Lung (tissue), 11 donors: ENCODE measurements at regions not wholly inside any gene's neighbourhood (a gene's known extent, or its start where the extent isn't known, plus 50 kb on each side); places are given as distances from the start of the nearest gene placed in this dataset.
A peak's percentile ranks its signal among the peaks of the same experiment; 100 is the strongest.

Experiments used
- ATAC-seq: fragments of 200-7000 bp; cut with Tn5 transposase; one replicate; pipeline ENCODE4 v1.9.1; 2020; ENCODE audit warnings: moderate number of reproducible peaks; ENCODE audit not compliant: insufficient read depth, low FRiP score
- DNase-seq, 3 donors: peaks; one replicate each; pipeline ENCODE4 v3.0.0-alpha.2; 2013 to 2017
- H3K27ac ChIP-seq, 2 donors: one replicate each; pipeline ENCODE4 v1.5.1; 2013; ENCODE audit warnings: mild to moderate bottlenecking in 2 of 2, moderate library complexity in 2 of 2, control low read depth in 1 of 2, inconsistent platforms in 1 of 2, low read depth in 1 of 2, low read length in 1 of 2
- H3K27me3 ChIP-seq, 3 donors: one replicate each; pipeline ENCODE4 v1.5.1; 2013; ENCODE audit warnings: low read length in 2 of 3; ENCODE audit not compliant: control insufficient read depth in 3 of 3, insufficient read depth in 3 of 3
- H3K36me3 ChIP-seq, 4 donors: one replicate each; pipeline ENCODE4 v1.5.1; 2013; ENCODE audit warnings: low read length in 4 of 4, mild to moderate bottlenecking in 1 of 4, moderate library complexity in 1 of 4; ENCODE audit not compliant: control insufficient read depth in 4 of 4, insufficient read depth in 4 of 4
- H3K4me1 ChIP-seq, 5 donors: one replicate each; pipeline ENCODE4 v1.5.1; 2013; ENCODE audit warnings: low read length in 5 of 5, mild to moderate bottlenecking in 2 of 5, moderate library complexity in 1 of 5; ENCODE audit not compliant: control insufficient read depth in 5 of 5, insufficient read depth in 5 of 5
- H3K4me3 ChIP-seq: one replicate; pipeline ENCODE4 v1.5.1; 2013; ENCODE audit warnings: mild to moderate bottlenecking, control low read depth, moderate library complexity
- H3K9ac ChIP-seq, 2 donors: one replicate each; pipeline ENCODE4 v1.5.1; 2013; ENCODE audit warnings: low read length in 2 of 2, control low read depth in 1 of 2; ENCODE audit not compliant: insufficient read depth in 1 of 2
- H3K9me3 ChIP-seq, 4 donors: one replicate each; pipeline ENCODE4 v1.5.1; 2013; ENCODE audit warnings: low read length in 3 of 4, mild to moderate bottlenecking in 1 of 4, moderate library complexity in 1 of 4; ENCODE audit not compliant: control insufficient read depth in 4 of 4, insufficient read depth in 3 of 4
- WGBS, 2 donors: extraction: QIAGEN DNeasy Blood & Tissue Kit; methylation state at CpG; one replicate each; pipeline ENCODE4 v1.1.7; 2013; 5-methylcytosine and 5-hydroxymethylcytosine counted together
- TF ChIP-seq, protein P1 (sequence below): IDR thresholded peaks from 2 replicates; pipeline ENCODE4 v1.5.1; 2012; ENCODE audit warnings: mild to moderate bottlenecking; ENCODE audit errors: control extremely low read depth, extremely low read depth
- donor health status: control.
- donor health status: control.
- donor health status: Bipolar disorder and iron deficiency.
- donor health status: healthy.
- donor health status: DM: yes; HTN: yes; CAD: no.

DNA sequence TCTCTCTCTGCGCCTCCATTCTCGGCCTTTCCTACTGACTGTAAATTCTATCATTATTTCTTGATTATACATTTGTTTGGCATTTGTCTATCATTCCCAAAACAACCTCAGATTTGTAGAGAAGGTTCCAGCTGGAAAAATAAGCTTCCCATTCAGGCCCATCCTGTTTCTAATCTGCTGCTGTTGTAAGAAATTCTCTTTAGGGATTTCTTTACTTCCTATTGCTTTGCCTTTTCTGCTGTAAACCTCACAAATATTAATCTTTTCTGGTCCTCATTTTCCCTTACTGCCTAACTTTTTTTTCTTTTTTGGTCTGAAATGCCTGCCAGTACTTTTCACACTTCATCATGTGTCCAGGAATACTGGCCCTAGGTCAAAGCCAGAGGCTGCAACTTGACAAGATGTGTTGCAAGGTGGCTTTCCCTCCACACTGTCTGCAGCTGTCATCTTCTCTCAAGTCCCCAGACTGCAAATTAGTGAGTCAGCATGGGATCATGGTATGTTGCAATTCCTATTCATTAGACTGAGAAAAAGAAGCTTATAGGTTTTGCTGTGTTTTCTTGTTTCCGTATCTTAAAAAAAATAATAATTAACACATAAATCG lies 858.7 kb upstream of the CHORDC1 start:
- H3K4me1 ChIP-seq: peaks cover 0 to 9% (median 0%) of the 10 kb centered on the region in 5 donors
- H3K9me3 ChIP-seq: peaks cover 0 to 1% (median 0%) of the 10 kb centered on the region in 4 donors
- H3K27ac ChIP-seq: peak overlapping the region in 1 of 2 donors; percentile 21
- no peaks in the 10 kb centered on the region for H3K27me3 ChIP-seq
- H3K36me3 ChIP-seq: no peaks in the 10 kb centered on the region
- TF ChIP-seq, protein P1, sequence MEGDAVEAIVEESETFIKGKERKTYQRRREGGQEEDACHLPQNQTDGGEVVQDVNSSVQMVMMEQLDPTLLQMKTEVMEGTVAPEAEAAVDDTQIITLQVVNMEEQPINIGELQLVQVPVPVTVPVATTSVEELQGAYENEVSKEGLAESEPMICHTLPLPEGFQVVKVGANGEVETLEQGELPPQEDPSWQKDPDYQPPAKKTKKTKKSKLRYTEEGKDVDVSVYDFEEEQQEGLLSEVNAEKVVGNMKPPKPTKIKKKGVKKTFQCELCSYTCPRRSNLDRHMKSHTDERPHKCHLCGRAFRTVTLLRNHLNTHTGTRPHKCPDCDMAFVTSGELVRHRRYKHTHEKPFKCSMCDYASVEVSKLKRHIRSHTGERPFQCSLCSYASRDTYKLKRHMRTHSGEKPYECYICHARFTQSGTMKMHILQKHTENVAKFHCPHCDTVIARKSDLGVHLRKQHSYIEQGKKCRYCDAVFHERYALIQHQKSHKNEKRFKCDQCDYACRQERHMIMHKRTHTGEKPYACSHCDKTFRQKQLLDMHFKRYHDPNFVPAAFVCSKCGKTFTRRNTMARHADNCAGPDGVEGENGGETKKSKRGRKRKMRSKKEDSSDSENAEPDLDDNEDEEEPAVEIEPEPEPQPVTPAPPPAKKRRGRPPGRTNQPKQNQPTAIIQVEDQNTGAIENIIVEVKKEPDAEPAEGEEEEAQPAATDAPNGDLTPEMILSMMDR: no peak
- peak; percentile 53 for ATAC-seq
- no peak overlapping the region for H3K9ac ChIP-seq
- DNase-seq: peak; percentile 21 to 72 (median 55)
- no peak overlapping the region for H3K4me3 ChIP-seq
- 70 to 74% methylated on average over 4 of the region's 4 CpGs for WGBS, 2 donors

- no peak for ATAC-seq
- Histone ChIP-seq H3K4me1 (peaks cover 0 to 9% (median 0%) of the 10 kb centered on the region in 5 donors), H3K4me3 (no peak overlapping the region)
Observed at GRCh38 chr11:91078221-91078620, 855.4 kb upstream of the CHORDC1 start.

GRCh38 chr11:91075032-91075695 lies 852.3 kb upstream of the CHORDC1 start:
- no peaks in the 10 kb centered on the region for H3K36me3 ChIP-seq
- H3K9ac ChIP-seq: no peak overlapping the region
- H3K4me3 ChIP-seq: no peak overlapping the region
- DNase-seq (peak in 1 of 3 donors; percentile 4), ATAC-seq (no peak)
- H3K27ac ChIP-seq: no peak overlapping the region
- no peaks in the 10 kb centered on the region for H3K9me3 ChIP-seq
- TF ChIP-seq, protein P1: no peak
- H3K4me1 ChIP-seq: no peaks in the 10 kb centered on the region
- H3K27me3 ChIP-seq: no peaks in the 10 kb centered on the region
- 34 to 42% methylated on average over 2 of the region's 2 CpGs for WGBS, 2 donors

More at GRCh38 chr11:91078221-91078620, 855.4 kb upstream of the CHORDC1 start:
- Histone ChIP-seq H3K9ac (no peak overlapping the region), H3K27me3 (no peaks in the 10 kb centered on the region), H3K9me3 (no peaks in the 10 kb centered on the region), H3K27ac (no peak overlapping the region), H3K36me3 (no peaks in the 10 kb centered on the region)
- TF ChIP-seq, protein P1: no peak
- WGBS, 2 donors: 35 to 54% methylated on average over 5 of the region's 5 CpGs
- no peak for DNase-seq
